ENCODE measurements at regions not wholly inside any gene's neighbourhood (a gene's known extent, or its start where the extent isn't known, plus 50 kb on each side); places are given as distances from the start of the nearest gene placed in this dataset.

GRCh38 chr2:7517088-7517487 is 599.9 kb downstream of the RNF144A start:
- no peaks in the 10 kb centered on the region for H3K36me3 ChIP-seq (ENCODE audit: insufficient read depth, low read length)
- H3K9me3 ChIP-seq (ENCODE audit: low read length): no peaks in the 10 kb centered on the region
- H3K4me2 ChIP-seq (ENCODE audit: low read length): no peak overlapping the region
- H3K9me2 ChIP-seq (ENCODE audit: insufficient read depth, low read length): no peaks in the 10 kb centered on the region
- H3K9ac ChIP-seq (ENCODE audit: low read length): no peak overlapping the region
- no peak overlapping the region for H3K4me3 ChIP-seq (ENCODE audit: low read length)
- H4K20me1 ChIP-seq (ENCODE audit: insufficient read depth): no peaks in the 10 kb centered on the region
- peak overlapping the region; percentile 44 for H3K27ac ChIP-seq (ENCODE audit: low read length)
- no peaks in the 10 kb centered on the region for H3K79me2 ChIP-seq (replicated peaks; ENCODE audit: insufficient read depth, low read length)
- H2AFZ ChIP-seq (ENCODE audit: low read depth, low read length): no peak overlapping the region
- H3F3A ChIP-seq (ENCODE audit: insufficient read depth, low read length, poor library complexity, severe bottlenecking): no peaks in the 10 kb centered on the region
- no peaks in the 10 kb centered on the region for H3K27me3 ChIP-seq (ENCODE audit: insufficient read depth, low read depth, low read length)
- TF ChIP-seq POLR2AphosphoS5 (IDR thresholded peaks at IDR 0.05) (peak; percentile 58), RAD21 (conservative IDR thresholded peaks at IDR 0.05) (no peak), CTCF (IDR thresholded peaks at IDR 0.05; ENCODE audit: poor library complexity, severe bottlenecking) (no peak), EP300 (conservative IDR thresholded peaks at IDR 0.05; ENCODE audit: poor library complexity, severe bottlenecking) (peak; percentile 78), MXI1 (conservative IDR thresholded peaks at IDR 0.05; ENCODE audit: poor library complexity, severe bottlenecking) (no peak)

GRCh38 chr2:7517851-7518250 is 600.6 kb downstream of the RNF144A start:
- Histone ChIP-seq H3K27ac (ENCODE audit: low read length) (no peak overlapping the region), H3K79me2 (replicated peaks; ENCODE audit: insufficient read depth, low read length) (no peaks in the 10 kb centered on the region), H3F3A (ENCODE audit: insufficient read depth, low read length, poor library complexity, severe bottlenecking) (no peaks in the 10 kb centered on the region), H3K9ac (ENCODE audit: low read length) (no peak overlapping the region), H3K27me3 (ENCODE audit: insufficient read depth, low read depth, low read length) (no peaks in the 10 kb centered on the region), H3K4me2 (ENCODE audit: low read length) (no peak overlapping the region), H4K20me1 (ENCODE audit: insufficient read depth) (no peaks in the 10 kb centered on the region), H3K36me3 (ENCODE audit: insufficient read depth, low read length) (no peaks in the 10 kb centered on the region), H3K9me2 (ENCODE audit: insufficient read depth, low read length) (no peaks in the 10 kb centered on the region), H3K9me3 (ENCODE audit: low read length) (no peaks in the 10 kb centered on the region), H2AFZ (ENCODE audit: low read depth, low read length) (no peak overlapping the region), H3K4me3 (ENCODE audit: low read length) (no peak overlapping the region)
- TF ChIP-seq MXI1 (conservative IDR thresholded peaks at IDR 0.05; ENCODE audit: poor library complexity, severe bottlenecking): no peak
- no peak for TF ChIP-seq POLR2AphosphoS5 (IDR thresholded peaks at IDR 0.05)
- TF ChIP-seq REST (IDR thresholded peaks at IDR 0.05; ENCODE audit: borderline replicate concordance): no peak

- no peaks in the 10 kb centered on the region for H3K9me2 ChIP-seq (ENCODE audit: insufficient read depth, low read length)
- H3K27me3 ChIP-seq (ENCODE audit: insufficient read depth, low read depth, low read length): no peaks in the 10 kb centered on the region
- H3K79me2 ChIP-seq (replicated peaks; ENCODE audit: insufficient read depth, low read length): no peaks in the 10 kb centered on the region
- no peaks in the 10 kb centered on the region for H3K36me3 ChIP-seq (ENCODE audit: insufficient read depth, low read length)
- no peak overlapping the region for H3K4me3 ChIP-seq (ENCODE audit: low read length)
- no peaks in the 10 kb centered on the region for H4K20me1 ChIP-seq (ENCODE audit: insufficient read depth)
- no peaks in the 10 kb centered on the region for H3F3A ChIP-seq (ENCODE audit: insufficient read depth, low read length, poor library complexity, severe bottlenecking)
- H2AFZ ChIP-seq (ENCODE audit: low read depth, low read length): no peak overlapping the region
- H3K27ac ChIP-seq (ENCODE audit: low read length): peak overlapping the region; percentile 80
- H3K9me3 ChIP-seq (ENCODE audit: low read length): no peaks in the 10 kb centered on the region
- TF ChIP-seq CTCF (IDR thresholded peaks at IDR 0.05; ENCODE audit: poor library complexity, severe bottlenecking): no peak
- TF ChIP-seq RAD21 (conservative IDR thresholded peaks at IDR 0.05): no peak
- TF ChIP-seq MXI1 (conservative IDR thresholded peaks at IDR 0.05; ENCODE audit: poor library complexity, severe bottlenecking): no peak
- no peak for TF ChIP-seq POLR2AphosphoS5 (IDR thresholded peaks at IDR 0.05)
- TF ChIP-seq SMC3 (conservative IDR thresholded peaks at IDR 0.05; ENCODE audit: poor library complexity): no peak
- no peak for TF ChIP-seq TAF1 (IDR thresholded peaks at IDR 0.05; ENCODE audit: low read depth)
- TF ChIP-seq EP300 (conservative IDR thresholded peaks at IDR 0.05; ENCODE audit: poor library complexity, severe bottlenecking): no peak
- TF ChIP-seq REST (IDR thresholded peaks at IDR 0.05; ENCODE audit: borderline replicate concordance): no peak
- TF ChIP-seq EZH2 (IDR thresholded peaks at IDR 0.05; ENCODE audit: borderline replicate concordance, insufficient read depth, low read length, poor library complexity, severe bottlenecking): no peak
- H3K4me2 ChIP-seq (ENCODE audit: low read length): no peak overlapping the region
- no peak overlapping the region for H3K9ac ChIP-seq (ENCODE audit: low read length)
These were observed 606.4 kb downstream of the RNF144A start for GRCh38 chr2:7523481-7524120.

Data from neural cell (in vitro differentiated cells).